ENCODE measurements at regions not wholly inside any gene's neighbourhood (a gene's known extent, or its start where the extent isn't known, plus 50 kb on each side); places are given as distances from the start of the nearest gene placed in this dataset.
"Not testable (repeated sequence)": the region's sequence is repeated elsewhere in the genome, so short reads cannot be mapped to it uniquely, and the experiment has no call there.

GRCh38 chr13:50742353-50742752 lies 101.1 kb downstream of the DLEU7 start:
- Histone ChIP-seq H3K36me3 (no peaks in the 10 kb centered on the region), H3K4me1 (no peaks in the 10 kb centered on the region), H3K9me3 (no peaks in the 10 kb centered on the region), H3K9ac (ENCODE audit: low read depth in 2 of 2, low read length in 2 of 2) (no peak overlapping the region), H3K4me3 (no peak overlapping the region), H3K27me3 (no peaks in the 10 kb centered on the region), H3K27ac (no peak overlapping the region)
- DNase-seq, result no peak
- intact Hi-C loops (cut with DNase I), result no loop called here
- TF ChIP-seq CTCF (IDR thresholded peaks at IDR 0.05), result no peak

- DNase-seq, result no peak
- Histone ChIP-seq H3K4me3 (no peak overlapping the region), H3K36me3 (no peaks in the 10 kb centered on the region), H3K27me3 (no peaks in the 10 kb centered on the region), H3K27ac (no peak overlapping the region), H3K9me3 (no peaks in the 10 kb centered on the region), H3K9ac (ENCODE audit: low read depth in 2 of 2, low read length in 2 of 2) (no peak overlapping the region), H3K4me1 (no peaks in the 10 kb centered on the region)
- intact Hi-C loops (cut with DNase I), result no loop called here
- TF ChIP-seq CTCF (IDR thresholded peaks at IDR 0.05), result no peak
Observed at GRCh38 chr13:50742968-50743367, 100.5 kb downstream of the DLEU7 start.

GRCh38 chr13:50744116-50744660 lies 99.3 kb downstream of the DLEU7 start:
- Histone ChIP-seq H3K36me3 (no peaks in the 10 kb centered on the region), H3K9me3 (no peaks in the 10 kb centered on the region), H3K27ac (no peak overlapping the region), H3K4me3 (no peak overlapping the region), H3K9ac (ENCODE audit: low read depth in 2 of 2, low read length in 2 of 2) (no peak overlapping the region), H3K4me1 (no peaks in the 10 kb centered on the region), H3K27me3 (no peaks in the 10 kb centered on the region)
- TF ChIP-seq CTCF (IDR thresholded peaks at IDR 0.05), result no peak
- DNase-seq, result no peak
- intact Hi-C loops (cut with DNase I), result no loop called here

- Histone ChIP-seq H3K27me3 (no peaks in the 10 kb centered on the region), H3K4me1 (no peaks in the 10 kb centered on the region), H3K4me3 (no peak overlapping the region), H3K27ac (no peak overlapping the region), H3K9me3 (no peaks in the 10 kb centered on the region), H3K36me3 (no peaks in the 10 kb centered on the region), H3K9ac (ENCODE audit: low read depth in 2 of 2, low read length in 2 of 2) (no peak overlapping the region)
- no peak for DNase-seq
- TF ChIP-seq CTCF (IDR thresholded peaks at IDR 0.05), result no peak
- intact Hi-C loops (cut with DNase I), result no loop called here
Observed at GRCh38 chr13:50745542-50746115, 97.9 kb downstream of the DLEU7 start.

GRCh38 chr13:50747737-50748350 lies 95.6 kb downstream of the DLEU7 start:
- H3K27ac ChIP-seq, result no peak overlapping the region
- no peak overlapping the region for H3K4me3 ChIP-seq
- H3K9ac ChIP-seq (ENCODE audit: low read depth in 2 of 2, low read length in 2 of 2), result no peak overlapping the region
- H3K36me3 ChIP-seq, result no peaks in the 10 kb centered on the region
- DNase-seq, result no peak
- intact Hi-C loops (cut with DNase I), result no loop called here
- H3K4me1 ChIP-seq, result no peaks in the 10 kb centered on the region
- no peak for TF ChIP-seq CTCF (IDR thresholded peaks at IDR 0.05)
- no peaks in the 10 kb centered on the region for H3K9me3 ChIP-seq
- no peaks in the 10 kb centered on the region for H3K27me3 ChIP-seq

GRCh38 chr13:50753221-50753620 lies 90.3 kb downstream of the DLEU7 start:
- H3K27ac ChIP-seq; intact Hi-C loops (cut with DNase I); H3K9me3 ChIP-seq; H3K9ac ChIP-seq (ENCODE audit: low read depth in 2 of 2, low read length in 2 of 2); H3K36me3 ChIP-seq; H3K4me3 ChIP-seq; H3K27me3 ChIP-seq; H3K4me1 ChIP-seq; DNase-seq: not testable (repeated sequence)

- H3K36me3 ChIP-seq; DNase-seq; H3K4me1 ChIP-seq; H3K9me3 ChIP-seq; H3K4me3 ChIP-seq; H3K27me3 ChIP-seq; intact Hi-C loops (cut with DNase I); H3K9ac ChIP-seq (ENCODE audit: low read depth in 2 of 2, low read length in 2 of 2); H3K27ac ChIP-seq: not testable (repeated sequence)
Observed at GRCh38 chr13:50755862-50756685, 87.4 kb downstream of the DLEU7 start.

Data from colonic mucosa (tissue), 4 donors.